Sigmoid colon (tissue), 6 donors: ENCODE measurements at regions not wholly inside any gene's neighbourhood (a gene's known extent, or its start where the extent isn't known, plus 50 kb on each side); places are given as distances from the start of the nearest gene placed in this dataset.

ENCODE experiments used
- DNase-seq: peaks from one replicate; pipeline ENCODE4 v3.0.0-alpha.2; 2019
- H3K27ac ChIP-seq, 4 donors: fragments of 200-600 bp; sonication (generic); one replicate each; pipeline ENCODE4 v1.5.1; 2016 to 2019; ENCODE audit warnings: mild to moderate bottlenecking in 1 of 4
- H3K27me3 ChIP-seq, 3 donors: fragments of 200-600 bp; sonication (generic); one replicate each; pipeline ENCODE4 v1.5.1; 2019; ENCODE audit warnings: mild to moderate bottlenecking in 1 of 3
- H3K36me3 ChIP-seq, 4 donors: fragments of 200-600 bp; sonication (generic); one replicate each; pipeline ENCODE4 v1.5.1; 2016 to 2019
- H3K4me1 ChIP-seq, 4 donors: fragments of 200-600 bp; sonication (generic); one replicate each; pipeline ENCODE4 v1.5.1; 2017 to 2019
- H3K4me3 ChIP-seq, 4 donors: fragments of 200-600 bp; sonication (generic); one replicate each; pipeline ENCODE4 v1.5.1; 2017 to 2019; ENCODE audit warnings: mild to moderate bottlenecking in 2 of 4, moderate library complexity in 1 of 4
- H3K9me3 ChIP-seq, 4 donors: fragments of 200-600 bp in 3 of 4; sonication (generic) in 3 of 4; one replicate each; pipeline versions ENCODE4 v1.5.1 to v1.6.1; 2013 to 2019
- EP300 ChIP-seq, 4 donors: sonication (generic); formaldehyde crosslinking; IDR thresholded peaks; one replicate each; pipeline ENCODE4 v1.6.1; 2017; ENCODE audit warnings: antibody characterized with exemption in 4 of 4
- POLR2A ChIP-seq, 2 donors: fragments of 450-650 bp; IDR thresholded peaks; one replicate each; pipeline ENCODE4 v1.6.1; 2016; ENCODE audit warnings: antibody characterized with exemption in 2 of 2, mild to moderate bottlenecking in 2 of 2, moderate library complexity in 2 of 2
- POLR2AphosphoS5 ChIP-seq, 4 donors: sonication (generic); formaldehyde crosslinking; IDR thresholded peaks; one replicate each; pipeline ENCODE4 v1.6.1; 2017; ENCODE audit warnings: antibody characterized with exemption in 4 of 4
- WGBS, 2 donors: extraction: QIAGEN DNeasy Blood & Tissue Kit; methylation state at CpG; one replicate each; pipeline ENCODE4 v1.1.7; 2013; 5-methylcytosine and 5-hydroxymethylcytosine counted together
- intact Hi-C: fragments of 100-400 bp; cut with DNase I; formaldehyde crosslinking; loops from one replicate; pipeline ENCODE4 v1.15.1; 2023
- TF ChIP-seq, protein P1 (sequence below), 4 experiments: fragments of 450-650 bp in 3 of 4; fragments of 200-600 bp in 1 of 4; IDR thresholded peaks; one replicate each; pipeline ENCODE4 v1.5.1; 2016 to 2019; ENCODE audit warnings: antibody characterized with exemption in 4 of 4, mild to moderate bottlenecking in 3 of 4, moderate library complexity in 2 of 4
- donor health status: healthy with polysubstance abuse.
- donor health status: healthy.

GRCh38 chr4:178894126-178894525 is 1451.9 kb upstream of the AGA start:
- no peak for TF ChIP-seq POLR2A (IDR thresholded peaks at IDR 0.05)
- TF ChIP-seq POLR2AphosphoS5 (IDR thresholded peaks at IDR 0.05), result no peak
- TF ChIP-seq, protein P1, sequence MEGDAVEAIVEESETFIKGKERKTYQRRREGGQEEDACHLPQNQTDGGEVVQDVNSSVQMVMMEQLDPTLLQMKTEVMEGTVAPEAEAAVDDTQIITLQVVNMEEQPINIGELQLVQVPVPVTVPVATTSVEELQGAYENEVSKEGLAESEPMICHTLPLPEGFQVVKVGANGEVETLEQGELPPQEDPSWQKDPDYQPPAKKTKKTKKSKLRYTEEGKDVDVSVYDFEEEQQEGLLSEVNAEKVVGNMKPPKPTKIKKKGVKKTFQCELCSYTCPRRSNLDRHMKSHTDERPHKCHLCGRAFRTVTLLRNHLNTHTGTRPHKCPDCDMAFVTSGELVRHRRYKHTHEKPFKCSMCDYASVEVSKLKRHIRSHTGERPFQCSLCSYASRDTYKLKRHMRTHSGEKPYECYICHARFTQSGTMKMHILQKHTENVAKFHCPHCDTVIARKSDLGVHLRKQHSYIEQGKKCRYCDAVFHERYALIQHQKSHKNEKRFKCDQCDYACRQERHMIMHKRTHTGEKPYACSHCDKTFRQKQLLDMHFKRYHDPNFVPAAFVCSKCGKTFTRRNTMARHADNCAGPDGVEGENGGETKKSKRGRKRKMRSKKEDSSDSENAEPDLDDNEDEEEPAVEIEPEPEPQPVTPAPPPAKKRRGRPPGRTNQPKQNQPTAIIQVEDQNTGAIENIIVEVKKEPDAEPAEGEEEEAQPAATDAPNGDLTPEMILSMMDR (IDR thresholded peaks at IDR 0.05), result no peak
- no peak for TF ChIP-seq EP300 (IDR thresholded peaks at IDR 0.05)
- WGBS, 2 donors, result 89 to 92% methylated on average over 9 of the region's 9 CpGs
- DNase-seq, result no peak
- H3K27me3 ChIP-seq, result no peaks in the 10 kb centered on the region
- H3K9me3 ChIP-seq, result no peaks in the 10 kb centered on the region
- no peak overlapping the region for H3K27ac ChIP-seq
- no peaks in the 10 kb centered on the region for H3K4me1 ChIP-seq
- no peak overlapping the region for H3K4me3 ChIP-seq
- H3K36me3 ChIP-seq, result no peaks in the 10 kb centered on the region
- intact Hi-C loops, result no loop called here

- Histone ChIP-seq H3K27ac (no peak overlapping the region), H3K36me3 (no peaks in the 10 kb centered on the region), H3K4me3 (no peak overlapping the region), H3K9me3 (no peaks in the 10 kb centered on the region), H3K27me3 (no peaks in the 10 kb centered on the region), H3K4me1 (no peaks in the 10 kb centered on the region)
- 85 to 86% methylated on average over 2 of the region's 2 CpGs for WGBS, 2 donors
- no peak for DNase-seq
- intact Hi-C loops, result no loop called here
- no peak for TF ChIP-seq POLR2A (IDR thresholded peaks at IDR 0.05)
- TF ChIP-seq, protein P1 (IDR thresholded peaks at IDR 0.05), result no peak
- TF ChIP-seq EP300 (IDR thresholded peaks at IDR 0.05), result no peak
- TF ChIP-seq POLR2AphosphoS5 (IDR thresholded peaks at IDR 0.05), result no peak
These were observed 1456.8 kb upstream of the AGA start for GRCh38 chr4:178899084-178899483.

- TF ChIP-seq POLR2AphosphoS5 (IDR thresholded peaks at IDR 0.05) (no peak), POLR2A (IDR thresholded peaks at IDR 0.05) (no peak), EP300 (IDR thresholded peaks at IDR 0.05) (no peak)
- TF ChIP-seq, protein P1 (IDR thresholded peaks at IDR 0.05), result no peak
- Histone ChIP-seq H3K27ac (no peak overlapping the region), H3K4me1 (no peaks in the 10 kb centered on the region), H3K9me3 (peaks cover 0 to 3% (median 0%) of the 10 kb centered on the region in 4 donors), H3K36me3 (no peaks in the 10 kb centered on the region), H3K4me3 (no peak overlapping the region), H3K27me3 (no peaks in the 10 kb centered on the region)
- DNase-seq, result no peak
- WGBS, 2 donors, result 19 to 43% methylated on average over 1 of the region's 1 CpG
- intact Hi-C loops, result no loop called here
These were observed 1475.5 kb upstream of the AGA start for GRCh38 chr4:178917756-178918155.

- WGBS, 2 donors, result 65 to 72% methylated on average over 1 of the region's 1 CpG
- TF ChIP-seq POLR2A (IDR thresholded peaks at IDR 0.05), result no peak
- TF ChIP-seq, protein P1 (IDR thresholded peaks at IDR 0.05), result no peak
- no peak for TF ChIP-seq EP300 (IDR thresholded peaks at IDR 0.05)
- TF ChIP-seq POLR2AphosphoS5 (IDR thresholded peaks at IDR 0.05), result no peak
- intact Hi-C loops, result no loop called here
- Histone ChIP-seq H3K4me1 (no peaks in the 10 kb centered on the region), H3K9me3 (no peaks in the 10 kb centered on the region), H3K4me3 (no peak overlapping the region), H3K27ac (no peak overlapping the region), H3K27me3 (no peaks in the 10 kb centered on the region), H3K36me3 (no peaks in the 10 kb centered on the region)
- no peak for DNase-seq
These were observed 1494.9 kb upstream of the AGA start for GRCh38 chr4:178937130-178937529.

DNA sequence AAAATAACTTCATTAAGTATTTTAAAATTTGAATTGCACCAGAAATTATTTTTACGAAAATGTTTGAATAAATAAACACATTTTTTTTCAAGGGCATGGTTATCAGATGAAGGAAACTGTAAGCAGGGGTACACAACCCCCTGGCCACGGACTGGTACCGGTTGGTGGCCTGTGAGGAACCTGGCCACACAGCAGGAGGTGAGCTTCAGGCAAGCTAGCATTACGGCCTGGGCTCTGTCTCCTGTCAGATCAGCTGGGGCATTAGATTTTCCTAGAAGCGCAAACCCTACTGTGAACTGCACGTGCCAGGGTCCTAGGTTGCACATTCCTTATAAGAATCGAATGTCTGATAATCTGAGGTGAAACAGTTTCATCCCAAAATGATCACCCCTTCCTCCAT is 1499.7 kb upstream of the AGA start:
- TF ChIP-seq, protein P1 (IDR thresholded peaks at IDR 0.05), result no peak
- TF ChIP-seq POLR2AphosphoS5 (IDR thresholded peaks at IDR 0.05) (no peak), POLR2A (IDR thresholded peaks at IDR 0.05) (no peak), EP300 (IDR thresholded peaks at IDR 0.05) (no peak)
- Histone ChIP-seq H3K9me3 (no peaks in the 10 kb centered on the region), H3K36me3 (no peaks in the 10 kb centered on the region), H3K27ac (no peak overlapping the region), H3K4me3 (no peak overlapping the region), H3K4me1 (no peaks in the 10 kb centered on the region), H3K27me3 (no peaks in the 10 kb centered on the region)
- WGBS, 2 donors, result 80 to 86% methylated on average over 7 of the region's 7 CpGs
- intact Hi-C loops, result no loop called here
- DNase-seq, result no peak
